Liver (tissue), 3 donors: ENCODE measurements at regions not wholly inside any gene's neighbourhood (a gene's known extent, or its start where the extent isn't known, plus 50 kb on each side); places are given as distances from the start of the nearest gene placed in this dataset.

Source experiments
- RAD21 ChIP-seq, 2 donors: IDR thresholded peaks; 2 replicates each; pipeline ENCODE4 v1.6.1; 2016; ENCODE audit warnings: antibody characterized with exemption in 2 of 2, mild to moderate bottlenecking in 2 of 2
- YY1 ChIP-seq: IDR thresholded peaks from 2 replicates; pipeline ENCODE4 v1.6.1; 2016; ENCODE audit warnings: antibody characterized with exemption, mild to moderate bottlenecking
- TF ChIP-seq, protein P1 (sequence below): fragments of 150-350 bp; IDR thresholded peaks from 2 replicates; pipeline ENCODE4 v1.5.1; 2017; ENCODE audit warnings: improper control_type of control experiment, low read depth, low read length; ENCODE audit not compliant: missing input control
- TF ChIP-seq, protein P2 (sequence below): IDR thresholded peaks from 2 replicates; pipeline ENCODE4 v1.6.1; 2016; ENCODE audit warnings: antibody characterized with exemption
- TF ChIP-seq, protein P3 (sequence below): IDR thresholded peaks from 2 replicates; pipeline ENCODE4 v1.6.1; 2016; ENCODE audit warnings: antibody characterized with exemption, mild to moderate bottlenecking
- donor health status: healthy.
- donor health status: healthy.

DNA sequence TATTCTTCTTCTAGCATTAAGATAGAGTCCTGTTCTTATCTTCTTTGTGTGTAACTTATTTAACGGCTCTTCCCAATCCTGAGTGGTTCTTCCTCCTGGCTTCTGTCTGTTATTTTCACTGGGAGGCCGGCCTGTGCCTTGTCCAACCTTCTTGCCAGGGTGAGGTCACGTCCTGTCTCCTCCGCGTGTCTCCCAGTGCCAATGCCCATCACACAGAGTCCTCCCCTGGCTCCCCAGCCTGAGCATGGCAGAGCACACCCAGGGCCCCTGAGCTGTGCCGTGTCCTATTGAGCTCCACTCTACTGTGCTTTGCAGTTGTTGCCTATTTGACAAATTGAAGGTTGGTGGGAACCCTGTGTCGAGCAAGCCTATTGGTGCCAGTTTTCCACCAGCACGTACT is 487.3 kb downstream of the BRD1 start:
- TF ChIP-seq RAD21 (IDR thresholded peaks at IDR 0.05) (no peak), YY1 (no peak)
- TF ChIP-seq, protein P1, sequence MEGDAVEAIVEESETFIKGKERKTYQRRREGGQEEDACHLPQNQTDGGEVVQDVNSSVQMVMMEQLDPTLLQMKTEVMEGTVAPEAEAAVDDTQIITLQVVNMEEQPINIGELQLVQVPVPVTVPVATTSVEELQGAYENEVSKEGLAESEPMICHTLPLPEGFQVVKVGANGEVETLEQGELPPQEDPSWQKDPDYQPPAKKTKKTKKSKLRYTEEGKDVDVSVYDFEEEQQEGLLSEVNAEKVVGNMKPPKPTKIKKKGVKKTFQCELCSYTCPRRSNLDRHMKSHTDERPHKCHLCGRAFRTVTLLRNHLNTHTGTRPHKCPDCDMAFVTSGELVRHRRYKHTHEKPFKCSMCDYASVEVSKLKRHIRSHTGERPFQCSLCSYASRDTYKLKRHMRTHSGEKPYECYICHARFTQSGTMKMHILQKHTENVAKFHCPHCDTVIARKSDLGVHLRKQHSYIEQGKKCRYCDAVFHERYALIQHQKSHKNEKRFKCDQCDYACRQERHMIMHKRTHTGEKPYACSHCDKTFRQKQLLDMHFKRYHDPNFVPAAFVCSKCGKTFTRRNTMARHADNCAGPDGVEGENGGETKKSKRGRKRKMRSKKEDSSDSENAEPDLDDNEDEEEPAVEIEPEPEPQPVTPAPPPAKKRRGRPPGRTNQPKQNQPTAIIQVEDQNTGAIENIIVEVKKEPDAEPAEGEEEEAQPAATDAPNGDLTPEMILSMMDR, result no peak
- TF ChIP-seq, protein P2, sequence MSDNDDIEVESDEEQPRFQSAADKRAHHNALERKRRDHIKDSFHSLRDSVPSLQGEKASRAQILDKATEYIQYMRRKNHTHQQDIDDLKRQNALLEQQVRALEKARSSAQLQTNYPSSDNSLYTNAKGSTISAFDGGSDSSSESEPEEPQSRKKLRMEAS, result no peak
- TF ChIP-seq, protein P3, sequence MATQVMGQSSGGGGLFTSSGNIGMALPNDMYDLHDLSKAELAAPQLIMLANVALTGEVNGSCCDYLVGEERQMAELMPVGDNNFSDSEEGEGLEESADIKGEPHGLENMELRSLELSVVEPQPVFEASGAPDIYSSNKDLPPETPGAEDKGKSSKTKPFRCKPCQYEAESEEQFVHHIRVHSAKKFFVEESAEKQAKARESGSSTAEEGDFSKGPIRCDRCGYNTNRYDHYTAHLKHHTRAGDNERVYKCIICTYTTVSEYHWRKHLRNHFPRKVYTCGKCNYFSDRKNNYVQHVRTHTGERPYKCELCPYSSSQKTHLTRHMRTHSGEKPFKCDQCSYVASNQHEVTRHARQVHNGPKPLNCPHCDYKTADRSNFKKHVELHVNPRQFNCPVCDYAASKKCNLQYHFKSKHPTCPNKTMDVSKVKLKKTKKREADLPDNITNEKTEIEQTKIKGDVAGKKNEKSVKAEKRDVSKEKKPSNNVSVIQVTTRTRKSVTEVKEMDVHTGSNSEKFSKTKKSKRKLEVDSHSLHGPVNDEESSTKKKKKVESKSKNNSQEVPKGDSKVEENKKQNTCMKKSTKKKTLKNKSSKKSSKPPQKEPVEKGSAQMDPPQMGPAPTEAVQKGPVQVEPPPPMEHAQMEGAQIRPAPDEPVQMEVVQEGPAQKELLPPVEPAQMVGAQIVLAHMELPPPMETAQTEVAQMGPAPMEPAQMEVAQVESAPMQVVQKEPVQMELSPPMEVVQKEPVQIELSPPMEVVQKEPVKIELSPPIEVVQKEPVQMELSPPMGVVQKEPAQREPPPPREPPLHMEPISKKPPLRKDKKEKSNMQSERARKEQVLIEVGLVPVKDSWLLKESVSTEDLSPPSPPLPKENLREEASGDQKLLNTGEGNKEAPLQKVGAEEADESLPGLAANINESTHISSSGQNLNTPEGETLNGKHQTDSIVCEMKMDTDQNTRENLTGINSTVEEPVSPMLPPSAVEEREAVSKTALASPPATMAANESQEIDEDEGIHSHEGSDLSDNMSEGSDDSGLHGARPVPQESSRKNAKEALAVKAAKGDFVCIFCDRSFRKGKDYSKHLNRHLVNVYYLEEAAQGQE, result no peak
